ENCODE measurements at regions not wholly inside any gene's neighbourhood (a gene's known extent, or its start where the extent isn't known, plus 50 kb on each side); places are given as distances from the start of the nearest gene placed in this dataset.

- Histone ChIP-seq H3K4me3 (no peak overlapping the region), H3K27me3 (no peaks in the 10 kb centered on the region), H3K36me3 (no peaks in the 10 kb centered on the region), H3K9me3 (no peaks in the 10 kb centered on the region)
- no peak for DNase-seq
These were observed 395.4 kb downstream of the EFNA5 start for GRCh38 chr5:107275333-107275732.

DNA sequence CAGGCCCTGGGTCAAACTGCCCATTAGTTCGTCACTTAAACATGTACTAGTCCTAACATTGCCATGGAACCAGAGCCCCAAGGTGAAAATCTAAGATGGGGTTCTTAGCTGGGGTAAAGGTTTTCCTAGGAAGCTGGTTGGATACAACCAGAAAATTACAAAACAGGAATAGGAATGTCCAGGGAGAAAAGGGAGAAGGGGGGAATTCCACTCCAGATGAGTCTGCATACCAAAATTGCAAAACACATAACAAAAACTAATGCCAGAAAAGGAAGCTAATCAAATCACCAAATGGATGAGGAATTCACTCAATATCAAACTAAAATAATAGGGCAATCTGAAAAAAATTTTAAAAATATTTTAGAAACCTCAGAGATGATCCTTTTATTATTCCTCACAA is 396.2 kb downstream of the EFNA5 start:
- H3K9me3 ChIP-seq, result no peaks in the 10 kb centered on the region
- DNase-seq, result no peak
- H3K27me3 ChIP-seq, result no peaks in the 10 kb centered on the region

GRCh38 chr5:107272954-107273353 is 397.8 kb downstream of the EFNA5 start:
- no peak for DNase-seq
- Histone ChIP-seq H3K9me3 (no peaks in the 10 kb centered on the region), H3K27me3 (no peaks in the 10 kb centered on the region), H3K4me3 (no peak overlapping the region), H3K36me3 (no peaks in the 10 kb centered on the region)

More for the DNA sequence above, 396.2 kb downstream of the EFNA5 start:
- no peaks in the 10 kb centered on the region for H3K36me3 ChIP-seq
- H3K4me3 ChIP-seq, result no peak overlapping the region

DNA sequence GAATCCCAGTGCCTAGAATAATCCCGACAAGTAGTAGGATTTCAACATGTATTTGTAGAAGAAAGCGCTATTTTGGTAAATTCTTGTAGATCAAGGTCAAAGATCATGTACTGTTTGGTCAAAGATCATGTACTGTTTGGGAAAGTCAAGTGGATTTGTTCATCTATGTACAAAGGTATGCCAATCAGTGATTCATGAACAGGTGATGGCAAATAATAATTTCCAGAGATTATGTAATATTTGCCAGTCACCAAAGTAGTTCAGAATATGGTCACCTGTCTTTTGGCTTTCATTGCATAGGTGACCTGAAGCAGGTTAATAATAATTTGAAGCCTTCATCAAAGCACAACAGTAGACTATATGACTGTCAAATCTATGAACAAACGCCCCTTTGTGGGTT is 398.2 kb downstream of the EFNA5 start:
- Histone ChIP-seq H3K9me3 (no peaks in the 10 kb centered on the region), H3K27me3 (no peaks in the 10 kb centered on the region), H3K4me3 (no peak overlapping the region), H3K36me3 (no peaks in the 10 kb centered on the region)
- DNase-seq, result no peak

DNA sequence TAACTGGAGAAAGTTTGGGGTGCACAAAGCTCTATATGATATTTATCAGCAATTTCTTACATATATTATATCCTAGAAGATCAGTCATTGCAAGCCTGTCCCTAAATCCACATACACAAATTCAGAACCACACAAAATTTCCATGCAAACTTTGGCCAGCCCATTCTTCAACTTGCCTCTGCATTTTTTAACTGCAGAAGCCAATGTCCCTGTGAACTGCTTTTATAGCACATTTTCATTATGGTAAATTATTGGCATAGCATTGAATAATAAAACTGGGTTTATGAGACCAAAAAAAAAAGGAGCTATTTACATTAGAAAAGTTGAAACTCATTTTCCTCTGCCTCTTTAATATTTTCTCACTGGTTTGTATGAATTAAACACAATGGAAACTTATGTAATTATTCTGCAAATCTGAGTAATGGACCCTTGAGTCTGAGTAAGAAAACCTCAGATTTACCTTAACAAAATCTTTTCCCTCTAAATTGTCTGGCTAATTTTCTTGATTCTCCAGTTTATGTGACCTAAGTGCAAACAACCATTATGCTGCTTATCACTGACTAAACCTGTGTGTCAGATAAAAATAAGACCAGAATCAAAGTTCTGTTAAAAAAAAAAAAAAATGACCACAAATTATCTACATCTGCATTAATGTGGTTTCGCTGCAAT is 398.9 kb downstream of the EFNA5 start:
- DNase-seq, result no peak
- H3K9me3 ChIP-seq, result no peaks in the 10 kb centered on the region

GRCh38 chr5:107270561-107270960 is 400.2 kb downstream of the EFNA5 start:
- Histone ChIP-seq H3K4me3 (no peak overlapping the region), H3K9me3 (no peaks in the 10 kb centered on the region), H3K27me3 (no peaks in the 10 kb centered on the region), H3K36me3 (no peaks in the 10 kb centered on the region)
- no peak for DNase-seq

More for the DNA sequence above, 398.9 kb downstream of the EFNA5 start:
- no peaks in the 10 kb centered on the region for H3K27me3 ChIP-seq
- H3K36me3 ChIP-seq, result no peaks in the 10 kb centered on the region
- H3K4me3 ChIP-seq, result no peak overlapping the region

GRCh38 chr5:107269678-107270077 is 401.1 kb downstream of the EFNA5 start:
- DNase-seq, result no peak
- H3K27me3 ChIP-seq, result no peaks in the 10 kb centered on the region
- no peak overlapping the region for H3K4me3 ChIP-seq
- H3K36me3 ChIP-seq, result no peaks in the 10 kb centered on the region
- H3K9me3 ChIP-seq, result no peaks in the 10 kb centered on the region

- Histone ChIP-seq H3K9me3 (no peaks in the 10 kb centered on the region), H3K4me3 (no peak overlapping the region), H3K27me3 (no peaks in the 10 kb centered on the region), H3K36me3 (no peaks in the 10 kb centered on the region)
- no peak for DNase-seq
These were observed 401.5 kb downstream of the EFNA5 start for GRCh38 chr5:107269256-107269655.

GRCh38 chr5:107268241-107268640 is 402.5 kb downstream of the EFNA5 start:
- H3K36me3 ChIP-seq, result no peaks in the 10 kb centered on the region
- no peak for DNase-seq

DNA sequence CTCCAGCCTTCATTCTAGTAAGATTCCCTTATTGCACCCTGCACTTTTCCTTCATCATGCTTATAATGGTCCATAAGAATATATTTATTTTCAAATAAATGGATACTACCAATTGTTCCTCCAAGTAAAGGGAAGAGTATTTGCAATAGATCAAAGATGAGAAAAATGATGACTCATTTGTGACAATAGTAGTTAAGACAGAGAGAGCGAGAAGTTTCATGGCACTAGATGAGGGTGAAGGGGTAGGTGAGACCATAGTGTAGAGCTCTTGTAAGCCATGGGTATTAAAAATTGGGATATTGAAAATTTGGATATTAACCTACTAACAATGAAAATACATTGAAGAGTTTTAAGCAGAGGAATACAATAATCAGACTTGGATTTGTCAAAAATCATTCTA is 404.6 kb downstream of the EFNA5 start:
- H3K36me3 ChIP-seq, result no peaks in the 10 kb centered on the region
- no peak for DNase-seq
- H3K27me3 ChIP-seq, result no peaks in the 10 kb centered on the region
- no peaks in the 10 kb centered on the region for H3K9me3 ChIP-seq
- no peak overlapping the region for H3K4me3 ChIP-seq

More at GRCh38 chr5:107268241-107268640, 402.5 kb downstream of the EFNA5 start:
- H3K27me3 ChIP-seq, result no peaks in the 10 kb centered on the region
- no peaks in the 10 kb centered on the region for H3K9me3 ChIP-seq
- no peak overlapping the region for H3K4me3 ChIP-seq

GRCh38 chr5:107265193-107265592 is 405.5 kb downstream of the EFNA5 start:
- Histone ChIP-seq H3K36me3 (no peaks in the 10 kb centered on the region), H3K9me3 (peaks cover 3% of the 10 kb centered on the region; the same call in 1 of the 2 replicates), H3K27me3 (no peaks in the 10 kb centered on the region), H3K4me3 (no peak overlapping the region)
- DNase-seq, result no peak

DNA sequence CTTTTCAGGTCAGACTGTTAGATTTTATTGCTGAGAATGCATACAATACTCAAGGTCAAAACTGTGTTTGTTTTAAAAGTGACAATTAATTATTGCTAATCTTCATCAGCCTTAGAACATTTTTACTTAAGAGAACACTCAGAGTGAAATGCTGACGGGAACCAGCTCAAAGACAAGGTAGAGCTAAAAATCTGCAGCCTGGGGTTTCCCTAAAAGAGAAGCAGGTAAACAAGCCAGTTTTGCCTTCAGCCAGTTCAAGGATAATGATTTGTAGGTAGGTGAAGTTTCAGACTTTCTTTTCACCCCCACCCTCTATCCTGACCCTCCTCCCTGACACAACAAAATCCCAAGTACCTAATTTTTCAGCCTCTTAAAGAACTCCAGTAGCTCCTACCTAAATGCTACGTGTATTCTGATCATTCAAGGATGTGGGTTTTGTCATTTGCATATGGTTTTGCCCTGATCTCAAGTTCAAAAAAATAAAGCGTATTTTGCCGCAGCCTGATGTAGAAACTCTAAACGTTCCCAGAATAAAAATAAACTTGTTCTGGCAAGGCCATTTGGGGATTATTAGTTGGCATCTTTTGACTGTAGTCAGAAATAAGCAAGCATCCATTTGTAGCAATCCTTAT is 407.2 kb downstream of the EFNA5 start:
- Histone ChIP-seq H3K27me3 (no peaks in the 10 kb centered on the region), H3K4me3 (no peak overlapping the region), H3K9me3 (peaks cover 3% of the 10 kb centered on the region; the same call in 1 of the 2 replicates), H3K36me3 (no peaks in the 10 kb centered on the region)
- DNase-seq, result no peak

DNA sequence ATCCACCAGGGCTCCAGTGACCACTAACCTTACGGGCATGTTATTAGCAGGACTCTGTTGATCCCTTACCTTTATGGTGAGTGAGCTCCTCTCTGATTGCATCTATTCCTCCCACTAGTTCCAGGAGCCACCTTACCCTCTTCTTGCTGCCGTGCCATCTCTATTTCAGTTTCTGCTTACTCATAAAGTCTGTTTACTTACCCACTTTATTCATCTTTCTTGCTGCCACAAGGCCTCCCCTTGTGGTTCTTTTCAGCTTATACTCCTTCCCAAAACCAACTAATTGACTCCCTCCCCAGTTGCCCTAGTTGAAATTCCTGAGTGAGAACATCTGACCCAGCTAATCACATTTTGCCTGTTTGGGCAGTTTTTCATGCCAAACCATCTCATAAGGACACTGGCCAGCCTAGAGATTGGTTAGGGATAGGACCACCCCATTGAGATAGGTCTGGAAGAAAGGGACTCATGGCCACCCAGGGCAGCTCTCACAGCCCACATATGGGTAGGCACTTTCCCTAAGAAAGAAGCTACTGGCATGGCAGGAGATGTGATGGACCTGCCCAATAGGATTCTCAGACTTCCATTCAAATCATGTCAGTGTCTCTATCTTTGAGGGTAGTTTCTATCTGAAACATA is 412.7 kb downstream of the EFNA5 start:
- H3K4me3 ChIP-seq, result no peak overlapping the region
- H3K36me3 ChIP-seq, result no peaks in the 10 kb centered on the region
- no peaks in the 10 kb centered on the region for H3K27me3 ChIP-seq
- H3K9me3 ChIP-seq, result peaks cover 3% of the 10 kb centered on the region; the same call in 1 of the 2 replicates
- peak; percentile 5 for DNase-seq

- no peak overlapping the region for H3K4me3 ChIP-seq
- DNase-seq, result no peak
- no peaks in the 10 kb centered on the region for H3K27me3 ChIP-seq
- no peaks in the 10 kb centered on the region for H3K36me3 ChIP-seq
- no peaks in the 10 kb centered on the region for H3K9me3 ChIP-seq
These were observed 415.9 kb downstream of the EFNA5 start for GRCh38 chr5:107254902-107255234.

GRCh38 chr5:107254214-107254901 is 416.4 kb downstream of the EFNA5 start:
- no peaks in the 10 kb centered on the region for H3K36me3 ChIP-seq
- no peak overlapping the region for H3K4me3 ChIP-seq
- no peaks in the 10 kb centered on the region for H3K9me3 ChIP-seq
- no peak for DNase-seq
- H3K27me3 ChIP-seq, result no peaks in the 10 kb centered on the region

GRCh38 chr5:107253246-107253645 is 417.5 kb downstream of the EFNA5 start:
- peak; percentile 77 for DNase-seq
- Histone ChIP-seq H3K27me3 (no peaks in the 10 kb centered on the region), H3K4me3 (no peak overlapping the region), H3K9me3 (no peaks in the 10 kb centered on the region), H3K36me3 (no peaks in the 10 kb centered on the region)

- Histone ChIP-seq H3K4me3 (no peak overlapping the region), H3K36me3 (no peaks in the 10 kb centered on the region), H3K27me3 (no peaks in the 10 kb centered on the region), H3K9me3 (no peaks in the 10 kb centered on the region)
- DNase-seq, result no peak
These were observed 419.6 kb downstream of the EFNA5 start for GRCh38 chr5:107251151-107251550.

Data from MG63 (cell line).